Right ventricle myocardium inferior (tissue), 1 donor: ENCODE measurements at regions not wholly inside any gene's neighbourhood (a gene's known extent, or its start where the extent isn't known, plus 50 kb on each side); places are given as distances from the start of the nearest gene placed in this dataset.

Experiments used
- ATAC-seq: fragments of 200-7000 bp; cut with Tn5 transposase; one replicate; pipeline ENCODE4 v1.9.1; 2020; ENCODE audit warnings: mild to moderate bottlenecking, moderate library complexity
- DNase-seq: peaks from one replicate; pipeline ENCODE4 v3.0.0; 2021; ENCODE audit errors: missing footprints
- intact Hi-C: fragments of 100-400 bp; cut with DNase I; formaldehyde crosslinking; loops from one replicate; pipeline ENCODE4 v1.11.0; 2022
- donor health status: DM: no; HTN: yes; CAD: no; lungs with severe emphysema.

DNA sequence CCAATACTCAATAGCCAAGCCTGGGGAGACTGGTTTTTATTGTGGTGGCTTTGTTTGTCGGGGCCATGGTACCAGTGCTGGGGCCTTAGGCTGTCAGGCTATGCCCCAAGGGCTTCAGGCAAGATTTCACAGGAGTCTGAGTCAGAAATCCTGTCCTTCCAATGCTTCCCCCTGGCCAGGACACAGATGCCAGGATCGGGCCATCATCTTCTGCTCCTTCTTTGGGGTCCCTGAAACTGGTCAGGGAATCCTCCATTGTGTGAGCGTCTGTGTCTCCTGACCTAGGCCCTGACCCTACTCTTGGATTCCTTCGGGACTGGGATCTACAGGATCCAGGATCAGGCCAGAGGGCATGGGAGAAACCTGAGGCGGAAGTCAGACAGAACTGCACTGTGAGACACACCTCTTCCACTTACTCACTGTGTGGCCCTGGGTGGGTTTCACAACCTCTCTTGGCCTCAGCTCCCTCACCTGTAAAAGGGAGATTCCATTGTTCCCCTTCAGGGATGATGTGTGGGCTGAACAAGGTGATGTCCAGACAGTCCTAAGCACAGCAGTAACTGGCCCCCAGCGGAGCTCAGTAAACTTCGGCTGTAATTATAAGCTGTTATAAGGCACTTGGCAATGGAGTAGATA, 292.7 kb downstream of the UACA start:
- intact Hi-C loops: no loop called here
- DNase-seq (no peak), ATAC-seq (no peak)

DNA sequence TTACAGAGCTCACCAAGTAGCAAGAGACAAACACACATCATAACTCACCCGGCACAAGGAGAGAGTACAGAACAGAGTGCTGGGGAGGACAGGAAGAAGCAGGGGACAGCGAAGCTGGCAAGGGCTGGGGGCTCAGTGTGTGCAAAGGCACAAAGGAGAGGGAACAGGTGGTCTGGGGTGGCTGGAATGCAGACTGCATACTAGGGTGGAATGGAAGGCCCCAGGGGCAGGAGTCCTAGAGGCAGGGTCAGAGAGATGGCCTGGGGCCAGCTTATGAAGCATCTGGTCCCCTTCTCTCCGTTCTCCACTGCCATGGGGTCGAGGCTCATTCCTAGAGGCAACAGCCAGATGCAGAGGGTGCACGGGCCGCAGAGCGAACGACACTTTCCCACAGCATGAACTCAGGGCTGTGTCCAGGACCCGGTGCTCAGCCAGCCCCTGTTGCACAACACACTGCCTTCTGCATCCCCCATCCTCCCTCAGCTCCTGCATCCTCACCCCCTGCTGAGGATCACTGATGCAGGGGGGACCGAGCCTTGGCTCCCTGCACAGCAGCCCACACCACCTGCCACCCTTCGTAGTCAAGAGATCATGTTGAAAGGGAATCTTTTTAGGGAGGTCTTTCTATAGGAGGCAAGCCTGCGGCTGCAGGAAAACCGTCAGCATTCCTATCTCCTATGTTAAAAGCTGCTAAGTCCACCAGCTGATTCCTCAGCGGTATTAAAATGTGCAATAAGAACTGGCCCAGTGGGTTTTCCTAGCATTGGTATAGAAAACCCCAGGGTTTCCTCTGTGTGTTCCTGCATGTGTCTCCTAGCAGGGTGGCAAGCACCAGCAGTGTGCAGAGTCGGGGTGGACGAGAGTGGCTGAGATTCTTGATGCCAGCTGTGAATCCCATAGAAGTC, 293.5 kb downstream of the UACA start:
- intact Hi-C loops: loop anchor here (5.0 kb wide), 2 partner anchors 893 to 993 kb away; no protein-coding TSS in a partner anchor
- ATAC-seq (no peak), DNase-seq (no peak)

DNA sequence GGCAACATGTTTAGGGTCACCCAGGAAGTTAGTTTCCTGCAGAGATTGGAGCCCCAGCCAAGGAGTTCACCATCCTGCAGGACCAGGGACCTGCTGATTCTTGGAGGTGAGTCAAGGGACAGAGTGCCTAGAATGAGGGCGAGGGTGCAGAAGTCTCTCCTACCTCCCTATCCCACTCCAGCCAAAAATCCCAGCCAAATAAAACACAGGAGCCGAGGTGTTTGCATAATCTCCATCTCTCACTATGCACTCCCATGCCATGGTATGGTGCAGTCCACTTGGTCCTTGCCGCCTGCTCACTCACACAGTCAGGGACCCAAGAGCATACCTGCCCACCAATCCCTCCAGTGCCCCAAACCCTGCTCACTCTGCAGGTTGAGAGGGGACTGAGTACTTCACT, 294.2 kb downstream of the UACA start:
- ATAC-seq (no peak), DNase-seq (no peak)
- intact Hi-C loops: loop anchor here (5.0 kb wide), 2 partner anchors 892 to 992 kb away; no protein-coding TSS in a partner anchor

DNA sequence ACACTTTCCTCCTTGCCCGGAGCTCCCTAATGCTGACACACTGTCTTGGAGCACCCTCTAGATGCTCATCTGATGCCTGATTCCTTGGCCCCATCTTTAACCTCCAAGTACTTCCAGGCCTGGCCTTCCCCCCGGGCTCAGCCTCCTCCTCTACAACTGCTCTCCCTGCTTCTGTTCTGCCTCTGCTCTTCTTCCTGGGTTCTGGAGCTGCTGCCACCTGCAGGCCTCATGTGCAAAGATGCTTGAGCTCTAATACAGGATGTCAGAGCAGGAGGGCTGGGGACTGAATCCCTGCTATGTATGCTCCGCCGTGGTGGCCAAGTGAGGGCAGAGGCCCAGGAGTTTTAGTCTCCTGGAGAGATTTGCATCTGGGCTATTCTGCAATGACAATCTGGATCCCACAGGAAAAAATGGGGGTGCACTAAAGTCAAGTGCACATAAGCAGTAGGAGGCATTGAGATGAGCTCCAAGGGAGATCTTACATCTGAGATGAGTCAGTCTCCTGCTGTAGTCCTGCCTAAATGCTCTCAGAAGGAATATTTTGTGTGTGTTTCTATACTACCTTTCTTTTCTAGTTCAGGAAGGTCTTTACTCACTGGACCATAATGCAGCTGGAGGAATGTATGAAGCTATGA, 296.3 kb downstream of the UACA start:
- intact Hi-C loops: loop anchor here (5.0 kb wide), 2 partner anchors 890 to 990 kb away; no protein-coding TSS in a partner anchor
- ATAC-seq: no peak
- no peak for DNase-seq

DNA sequence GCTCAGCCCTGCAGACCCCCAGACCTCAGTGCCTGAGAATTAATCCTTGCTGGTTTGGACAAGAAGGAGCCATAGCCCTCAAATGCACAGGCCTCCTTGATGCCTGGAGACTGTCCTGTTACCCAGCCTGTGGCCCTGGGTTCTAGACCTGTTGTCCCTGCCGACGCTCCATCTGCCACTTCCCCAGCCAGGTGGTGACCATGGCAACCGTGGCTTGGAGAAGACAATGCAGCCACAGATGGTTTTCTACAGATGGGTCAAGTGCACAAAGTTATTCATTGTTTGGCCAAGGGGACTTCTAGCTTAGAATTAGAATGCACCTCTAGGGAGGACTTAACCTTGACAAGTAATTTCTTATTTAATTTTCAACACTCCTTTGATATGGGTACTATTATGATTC, 297.1 kb downstream of the UACA start:
- intact Hi-C loops: loop anchor here (5.0 kb wide), 2 partner anchors 889 to 989 kb away; no protein-coding TSS in a partner anchor
- DNase-seq (no peak), ATAC-seq (no peak)

DNA sequence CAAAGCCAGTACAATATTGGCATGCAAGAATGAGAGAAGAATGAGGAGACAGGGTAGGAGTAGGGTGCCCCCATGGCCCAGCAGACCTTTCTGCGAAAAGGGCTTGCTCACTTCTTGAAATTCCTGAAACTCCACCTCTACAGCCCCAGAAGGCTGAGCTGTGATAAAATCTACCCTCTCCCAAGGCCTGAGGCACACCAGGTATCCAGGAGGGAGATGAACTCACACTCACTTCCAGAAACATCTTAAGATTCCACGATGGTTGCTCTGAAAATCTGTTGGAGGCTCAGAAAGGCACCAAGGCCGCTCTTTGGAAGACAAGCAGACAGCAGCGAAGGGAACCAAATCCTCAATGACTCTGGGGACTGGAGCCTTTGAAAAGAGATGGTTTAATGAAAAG, 297.5 kb downstream of the UACA start:
- ATAC-seq: no peak
- intact Hi-C loops: loop anchor here (5.0 kb wide), 2 partner anchors 889 to 989 kb away; no protein-coding TSS in a partner anchor
- DNase-seq: no peak

DNA sequence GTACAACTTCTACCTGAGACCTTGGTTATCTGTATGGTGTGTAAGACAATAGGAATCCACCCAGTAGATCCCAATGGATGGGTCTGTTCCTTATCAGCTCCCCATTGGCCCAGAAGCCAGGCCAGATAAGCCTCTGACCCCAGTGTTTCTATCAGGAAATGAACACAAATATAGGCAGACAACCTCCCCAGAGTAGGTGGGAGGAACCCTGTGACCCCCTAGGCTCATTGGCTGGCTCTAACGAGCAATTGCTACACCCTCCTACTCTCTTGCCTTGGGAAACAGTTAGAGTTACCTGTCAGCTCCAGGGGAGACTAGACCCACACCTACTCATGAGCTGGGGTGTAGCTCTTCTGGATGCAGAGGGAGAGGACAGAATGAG, 299.9 kb downstream of the UACA start:
- ATAC-seq: no peak
- intact Hi-C loops: loop anchor here (5.0 kb wide), 1 partner anchor 736 kb away; no protein-coding TSS in a partner anchor
- DNase-seq: no peak

DNA sequence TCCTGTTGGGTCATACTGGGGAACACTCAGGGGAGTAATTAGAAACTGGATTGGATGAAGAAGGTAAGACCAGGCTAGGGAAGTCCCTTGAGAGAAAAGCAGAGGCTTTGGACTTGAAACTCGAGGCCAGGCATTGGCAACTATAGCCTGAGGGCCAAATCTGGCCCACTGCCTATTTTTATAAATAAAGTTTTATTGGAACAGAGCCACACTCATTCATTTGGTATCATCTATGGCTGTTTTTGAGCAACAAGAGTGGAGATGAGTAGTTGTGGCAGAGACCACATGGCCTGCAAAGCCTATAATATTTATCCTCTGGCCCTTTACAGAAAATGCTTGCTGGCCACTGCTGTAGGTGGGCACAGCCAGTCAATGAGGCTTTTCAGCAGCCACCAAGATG, 301.4 kb downstream of the UACA start:
- DNase-seq (no peak), ATAC-seq (no peak)
- intact Hi-C loops: loop anchor here (5.0 kb wide), 1 partner anchor 735 kb away; no protein-coding TSS in a partner anchor

DNA sequence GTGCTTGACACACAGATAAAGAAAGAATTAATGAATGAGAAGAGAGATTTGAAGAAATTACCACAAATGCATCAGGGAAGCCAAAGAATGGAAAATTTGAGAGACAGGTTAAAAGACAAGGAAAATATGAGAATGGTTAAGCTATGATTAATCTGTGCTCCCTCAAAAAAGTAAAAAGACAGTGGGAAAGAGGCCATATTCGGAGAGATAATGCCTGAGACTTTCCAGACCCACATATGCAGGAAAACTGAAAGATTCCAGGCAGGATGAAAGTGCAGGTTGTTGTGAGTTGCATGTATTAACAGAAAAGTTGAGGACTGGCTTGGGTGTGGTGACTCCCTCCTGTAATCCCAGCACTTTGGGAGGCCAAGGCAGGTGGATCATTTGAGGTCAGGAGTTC, 302.3 kb downstream of the UACA start:
- no peak for ATAC-seq
- intact Hi-C loops: loop anchor here (5.0 kb wide), 1 partner anchor 734 kb away; no protein-coding TSS in a partner anchor

DNA sequence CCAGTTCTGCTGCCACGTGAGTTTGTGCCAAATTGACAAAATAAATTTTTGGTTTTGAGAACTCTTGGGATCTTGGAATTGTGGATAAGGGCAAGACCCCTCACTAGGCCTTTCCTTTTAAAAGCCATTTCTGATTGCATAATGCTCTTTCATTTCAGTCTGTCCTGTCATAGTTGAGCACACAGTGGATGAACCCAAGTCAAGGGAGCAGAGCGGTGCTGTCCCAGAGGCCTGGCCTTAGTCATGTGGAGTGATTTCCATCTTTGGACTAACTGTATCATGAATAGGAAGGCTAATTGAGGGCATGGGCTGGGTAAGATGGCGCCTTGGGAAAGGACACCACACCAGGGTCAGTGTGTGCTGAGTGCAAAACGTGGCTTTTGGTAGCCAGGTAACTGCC, 304.0 kb downstream of the UACA start:
- intact Hi-C loops: no loop called here
- no peak for ATAC-seq
- DNase-seq: no peak

More for the DNA sequence above, 302.3 kb downstream of the UACA start:
- DNase-seq: no peak

DNA sequence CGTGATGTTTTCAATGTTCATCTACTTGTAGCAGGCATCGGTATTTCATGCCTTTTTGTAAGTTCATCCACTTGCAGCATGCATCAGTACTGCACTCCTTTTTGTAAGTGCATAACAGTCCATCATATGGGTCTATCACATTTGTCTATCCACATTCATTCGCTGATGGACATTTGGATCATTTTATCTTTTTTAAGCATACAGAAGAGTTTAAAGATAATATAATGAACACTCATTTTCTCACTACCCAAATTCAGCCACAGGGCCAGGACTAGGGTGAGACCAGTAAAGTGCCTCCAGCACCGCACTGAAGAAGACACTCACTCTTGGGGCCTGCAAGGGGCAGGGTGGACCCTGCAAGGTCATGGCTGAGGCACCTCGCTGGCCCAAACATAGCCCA, 309.6 kb downstream of the UACA start:
- intact Hi-C loops: no loop called here
- no peak for ATAC-seq
- DNase-seq: no peak

DNA sequence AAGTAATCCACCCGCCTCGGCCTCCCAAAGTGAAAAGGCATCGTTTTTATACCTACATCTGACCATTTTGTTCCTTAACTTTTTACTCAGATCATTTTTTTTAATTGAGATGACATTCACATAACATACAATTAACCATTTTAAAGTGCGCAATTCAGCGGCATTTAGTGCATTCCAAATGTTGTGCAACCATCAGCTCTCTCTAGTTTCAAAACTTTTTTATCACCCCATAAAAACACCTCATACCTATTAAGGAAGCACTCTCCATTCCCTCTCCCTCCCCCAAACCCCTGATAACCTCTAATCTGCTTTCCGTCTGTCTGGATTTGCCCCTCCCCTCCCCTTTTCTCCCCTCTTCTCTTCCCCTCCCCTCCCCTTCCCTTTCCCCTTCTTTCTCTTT, 310.1 kb downstream of the UACA start:
- ATAC-seq: no peak
- intact Hi-C loops: no loop called here
- DNase-seq: no peak

DNA sequence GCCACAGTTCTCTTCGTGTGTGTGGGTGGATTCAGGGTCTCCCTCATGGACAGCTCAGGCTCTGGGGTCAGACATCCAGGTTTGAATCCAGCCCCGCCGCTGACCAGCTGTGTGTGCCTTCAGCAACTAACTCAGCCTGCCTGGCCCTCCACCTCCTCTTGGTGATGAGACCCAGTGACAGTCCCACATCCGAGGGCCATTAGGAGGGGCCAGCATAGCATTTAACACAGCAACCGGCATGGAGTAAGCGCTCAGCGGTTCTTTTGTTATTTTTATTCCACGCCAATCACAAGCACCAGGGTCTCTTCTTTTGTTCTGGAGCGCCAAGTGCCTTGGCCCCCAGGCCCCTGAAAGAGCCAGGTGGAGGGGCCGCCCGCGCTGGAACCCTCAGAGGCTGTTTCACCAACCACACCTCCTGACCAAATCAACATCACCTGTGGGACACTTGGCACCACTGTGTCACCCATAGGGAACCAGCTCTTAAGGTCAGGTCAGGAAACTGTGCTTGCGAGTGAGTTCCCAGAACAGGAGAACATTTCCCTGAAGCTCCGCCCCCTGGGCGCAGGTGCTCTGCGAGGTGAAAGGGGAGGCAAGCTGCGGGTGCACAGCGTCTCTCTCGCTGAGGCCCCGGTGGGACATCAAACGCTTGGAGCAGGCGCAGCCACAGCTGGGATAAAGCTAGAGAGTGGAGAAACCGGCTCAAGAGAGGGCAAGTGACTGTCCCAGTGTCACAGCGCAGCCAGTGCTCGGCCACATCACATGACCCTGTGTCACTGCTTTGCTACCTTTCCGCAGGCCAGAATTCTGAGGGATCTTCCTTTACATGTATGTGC, 311.3 kb downstream of the UACA start:
- intact Hi-C loops: no loop called here
- no peak for ATAC-seq
- no peak for DNase-seq

DNA sequence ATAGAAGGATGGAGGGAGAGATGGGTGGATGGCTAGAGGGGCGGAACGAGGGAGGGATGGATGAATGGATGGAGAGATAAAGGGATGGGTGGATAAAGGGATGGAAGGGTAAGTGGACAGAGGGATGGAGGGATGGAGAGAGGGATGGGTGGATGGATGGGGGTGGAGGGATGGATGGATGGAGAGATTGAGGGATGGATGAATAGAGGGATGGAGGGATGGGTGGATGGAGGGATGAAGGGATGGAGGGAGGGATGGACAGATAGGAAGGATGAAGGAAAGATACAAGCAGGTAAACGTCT, 313.3 kb downstream of the UACA start:
- intact Hi-C loops: no loop called here
- no peak for ATAC-seq
- no peak for DNase-seq

DNA sequence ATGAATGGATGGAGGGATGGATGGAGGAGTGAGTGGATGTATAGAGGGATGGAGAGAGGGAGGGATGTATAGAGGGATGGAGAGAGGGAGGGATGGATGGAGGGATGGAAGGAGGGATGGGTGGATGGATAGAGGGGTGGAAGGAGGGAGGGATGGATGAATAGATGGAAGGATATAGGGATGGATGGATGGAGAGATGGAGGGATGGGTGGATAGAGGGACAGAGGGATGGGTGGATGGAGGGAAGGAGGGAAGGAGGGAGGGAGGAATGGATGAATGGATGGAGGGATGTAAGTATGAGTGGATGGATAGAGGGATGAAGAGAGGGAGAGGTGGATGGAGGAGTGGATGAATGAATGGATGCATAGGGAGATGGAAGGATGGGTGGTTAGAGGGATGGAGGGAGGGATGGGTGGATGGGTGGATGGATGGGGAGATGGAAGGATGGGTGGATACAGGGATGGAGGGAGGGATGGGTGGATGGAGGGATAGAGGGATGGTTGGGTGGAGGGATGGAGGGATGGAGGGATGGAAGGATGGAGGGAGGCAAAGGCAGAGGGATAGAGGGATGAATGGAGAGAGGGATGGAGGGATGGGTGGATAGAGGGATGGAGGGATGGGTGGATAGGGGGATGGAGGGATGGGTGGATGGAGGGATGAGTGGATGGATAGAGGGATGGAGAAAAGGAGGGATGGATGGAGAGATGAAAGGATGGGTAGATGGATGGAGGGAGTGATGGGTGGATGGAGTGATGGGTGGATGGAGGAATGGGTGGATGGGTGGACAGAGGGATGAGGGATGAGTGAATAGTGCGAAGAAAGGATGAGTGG, 313.8 kb downstream of the UACA start:
- DNase-seq: no peak
- ATAC-seq: no peak
- intact Hi-C loops: no loop called here

DNA sequence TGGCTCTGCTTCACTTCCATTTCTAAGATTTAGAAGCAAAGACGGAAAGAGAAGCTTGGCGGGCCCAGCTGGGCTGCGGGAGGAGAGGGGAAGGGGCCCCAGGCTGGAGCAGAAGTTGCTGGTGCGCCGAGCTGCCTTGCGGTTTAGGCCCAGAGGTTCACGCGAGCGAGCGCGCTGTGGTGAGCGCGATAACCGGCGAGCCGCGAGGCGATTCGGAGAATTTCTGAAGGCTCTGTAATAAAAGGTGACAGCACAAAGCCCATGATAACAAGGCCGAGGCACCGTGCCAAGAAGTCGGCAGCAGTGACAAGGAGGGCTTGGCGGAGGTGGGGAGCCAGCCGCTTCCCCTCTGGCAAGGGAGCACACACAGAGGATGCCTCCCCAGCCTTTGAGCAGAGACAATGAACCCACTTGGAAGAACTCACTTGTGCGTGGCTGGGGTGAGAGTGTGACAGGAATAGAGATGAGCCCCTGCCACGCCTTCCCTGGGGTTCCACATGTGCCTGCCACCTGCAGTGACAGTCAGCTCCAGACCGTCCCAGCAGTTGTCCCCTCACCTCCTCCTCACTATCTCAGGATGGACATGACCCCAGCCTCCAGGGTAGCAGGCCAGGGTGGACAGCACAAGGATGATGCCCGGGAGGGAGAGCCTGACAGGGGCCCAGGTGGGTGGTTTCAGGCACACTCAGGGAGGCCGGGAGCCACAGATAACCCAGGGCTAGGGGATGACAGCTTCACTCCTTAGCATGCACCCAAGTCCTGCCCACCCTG, 315.2 kb downstream of the UACA start:
- intact Hi-C loops: no loop called here
- ATAC-seq: no peak
- DNase-seq: peak; percentile 77

DNA sequence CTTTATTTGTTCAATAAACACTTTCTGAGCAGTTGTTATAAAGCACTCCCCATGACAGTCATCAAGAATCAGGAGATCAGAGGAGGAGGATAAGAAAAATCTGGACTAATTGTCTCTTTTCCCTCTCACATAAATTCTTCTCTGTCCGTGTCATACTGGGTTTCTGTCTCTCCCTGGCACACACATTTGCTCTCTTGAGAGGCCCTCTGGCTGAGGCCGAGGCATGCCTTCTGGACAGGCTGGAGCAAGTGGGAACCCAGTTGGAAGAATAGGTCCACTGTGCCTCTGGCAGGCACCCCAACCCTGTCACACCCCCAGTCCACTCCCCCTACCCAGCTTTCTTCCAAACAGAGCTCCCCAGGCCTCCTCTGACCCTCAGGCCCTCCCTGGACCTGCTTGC, 315.8 kb downstream of the UACA start:
- DNase-seq (no peak), ATAC-seq (no peak)

More for the DNA sequence above, 315.8 kb downstream of the UACA start:
- intact Hi-C loops: no loop called here
